AG04449 (cell line): ENCODE measurements at regions not wholly inside any gene's neighbourhood (a gene's known extent, or its start where the extent isn't known, plus 50 kb on each side); places are given as distances from the start of the nearest gene placed in this dataset.

Experiments used
- CTCF ChIA-PET: fragments of 350-600 bp; formaldehyde crosslinking; extraction: SDS; loops from one replicate; lab custom pipeline; 2021; ENCODE audit warnings: antibody characterized with exemption; lab: Yijun Ruan, JAX
- POLR2A ChIA-PET: fragments of 400-600, 350-600 bp; formaldehyde crosslinking; extraction: SDS; loops from one replicate; lab custom pipeline; 2020; ENCODE audit warnings: antibody characterized with exemption, inconsistent platforms; lab: Yijun Ruan, JAX
- DNase-seq: peaks from one replicate; pipeline ENCODE4 v3.0.0-alpha.2; 2010; ENCODE audit warnings: low read depth, low spot score
- H3K4me3 ChIP-seq: 2 replicates; pipeline ENCODE4 v1.5.1; 2011; ENCODE audit warnings: low read depth, mild to moderate bottlenecking, control low read depth, low read length
- TF ChIP-seq, protein P1 (sequence below): IDR thresholded peaks from one replicate; pipeline ENCODE4 v1.5.1; 2011; ENCODE audit warnings: mild to moderate bottlenecking, moderate library complexity, low read length, control low read depth, inconsistent platforms; ENCODE audit not compliant: insufficient read depth; ENCODE audit errors: missing control alignments

DNA sequence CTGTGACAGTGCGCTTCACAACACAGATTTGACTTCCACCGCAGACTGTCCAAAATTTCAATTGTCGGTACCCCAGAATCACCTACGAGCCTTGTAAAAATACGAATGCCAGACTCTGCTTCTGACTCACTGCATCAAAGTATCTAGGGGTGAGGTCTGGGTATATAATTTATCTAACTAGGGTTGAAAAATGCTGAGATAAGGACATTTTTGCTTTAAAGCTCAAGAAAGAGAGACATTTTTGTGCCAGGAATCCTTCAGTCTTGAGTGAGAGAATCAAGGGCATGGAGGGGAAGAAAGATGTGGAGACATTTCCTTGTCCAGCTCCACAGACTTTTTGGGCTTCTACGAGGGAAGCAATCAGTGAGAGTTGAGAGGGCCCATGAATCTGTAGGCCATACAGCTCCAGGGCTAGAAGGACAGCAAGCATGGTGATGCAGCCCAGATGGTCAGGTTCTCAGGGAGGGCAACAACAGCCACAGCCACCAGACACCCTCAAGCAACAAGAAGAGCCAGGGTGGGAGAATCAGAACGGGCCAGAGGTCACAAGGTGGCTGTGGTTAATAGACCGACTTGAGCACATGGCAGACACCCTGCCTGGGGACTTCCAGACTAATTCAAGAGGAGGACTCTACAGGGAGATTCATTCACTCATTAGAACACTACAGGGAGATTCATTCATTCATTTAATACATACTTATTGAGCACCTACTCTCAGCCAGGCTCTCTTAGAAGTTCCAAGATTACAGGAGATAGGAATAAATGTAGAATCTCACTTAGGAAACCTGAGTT is 211.1 kb upstream of the PRDM1 start:
- H3K4me3 ChIP-seq, result no peak overlapping the region
- ChIA-PET POLR2A (no interaction called here), CTCF (no interaction called here)
- TF ChIP-seq, protein P1, sequence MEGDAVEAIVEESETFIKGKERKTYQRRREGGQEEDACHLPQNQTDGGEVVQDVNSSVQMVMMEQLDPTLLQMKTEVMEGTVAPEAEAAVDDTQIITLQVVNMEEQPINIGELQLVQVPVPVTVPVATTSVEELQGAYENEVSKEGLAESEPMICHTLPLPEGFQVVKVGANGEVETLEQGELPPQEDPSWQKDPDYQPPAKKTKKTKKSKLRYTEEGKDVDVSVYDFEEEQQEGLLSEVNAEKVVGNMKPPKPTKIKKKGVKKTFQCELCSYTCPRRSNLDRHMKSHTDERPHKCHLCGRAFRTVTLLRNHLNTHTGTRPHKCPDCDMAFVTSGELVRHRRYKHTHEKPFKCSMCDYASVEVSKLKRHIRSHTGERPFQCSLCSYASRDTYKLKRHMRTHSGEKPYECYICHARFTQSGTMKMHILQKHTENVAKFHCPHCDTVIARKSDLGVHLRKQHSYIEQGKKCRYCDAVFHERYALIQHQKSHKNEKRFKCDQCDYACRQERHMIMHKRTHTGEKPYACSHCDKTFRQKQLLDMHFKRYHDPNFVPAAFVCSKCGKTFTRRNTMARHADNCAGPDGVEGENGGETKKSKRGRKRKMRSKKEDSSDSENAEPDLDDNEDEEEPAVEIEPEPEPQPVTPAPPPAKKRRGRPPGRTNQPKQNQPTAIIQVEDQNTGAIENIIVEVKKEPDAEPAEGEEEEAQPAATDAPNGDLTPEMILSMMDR, result no peak
- no peak for DNase-seq

DNA sequence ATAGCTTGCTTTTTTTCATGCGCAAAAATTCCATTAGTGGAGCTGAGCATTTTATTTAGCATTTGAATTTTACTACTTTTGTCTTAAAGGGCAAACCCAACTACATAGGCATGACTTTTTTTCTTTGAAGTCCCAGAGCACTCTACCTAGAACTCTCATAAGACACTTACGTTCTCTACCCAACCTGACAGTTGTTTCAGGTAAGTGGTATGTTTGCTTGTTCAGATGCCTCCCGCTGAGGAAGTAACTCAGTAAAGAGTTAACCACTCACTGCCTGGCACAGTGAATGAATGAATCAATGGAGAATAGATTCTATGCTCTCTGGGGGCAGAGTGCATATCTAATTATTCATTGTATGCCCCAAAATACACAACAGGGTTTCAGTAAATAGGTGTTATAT is 212.3 kb upstream of the PRDM1 start:
- POLR2A ChIA-PET, result no interaction called here
- DNase-seq, result no peak
- no peak overlapping the region for H3K4me3 ChIP-seq
- TF ChIP-seq, protein P1, result no peak
- CTCF ChIA-PET, result interaction anchor here (1.2 kb wide), 1 partner anchor 57 kb away, joined by 3 read pairs; no protein-coding TSS in a partner anchor

DNA sequence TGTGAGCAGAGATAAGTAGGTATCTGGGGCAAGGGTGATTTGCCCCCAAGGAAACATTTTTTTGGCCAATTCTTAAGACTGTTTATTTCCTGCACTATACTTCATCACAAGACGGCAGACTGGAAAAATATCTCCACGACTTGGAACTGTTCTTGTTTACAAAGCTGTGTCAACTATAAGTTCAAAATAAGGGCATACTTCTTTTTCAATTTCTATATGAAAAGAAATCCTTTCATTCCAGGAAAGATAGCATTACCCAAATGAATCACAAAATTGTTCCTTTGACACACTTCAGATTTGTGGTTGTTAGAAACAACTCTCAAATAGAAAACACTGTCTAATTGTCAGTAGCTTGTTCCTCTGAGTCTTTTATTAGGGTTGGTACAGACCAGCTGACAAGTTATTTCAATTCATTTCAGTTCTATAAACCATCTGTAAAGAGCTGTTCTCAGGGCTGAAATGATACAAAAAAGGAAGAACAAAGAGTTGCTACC is 212.9 kb upstream of the PRDM1 start:
- POLR2A ChIA-PET, result interaction anchor here (0.6 kb wide), 1 partner anchor 9 kb away, joined by 3 read pairs; no protein-coding TSS in a partner anchor
- no peak overlapping the region for H3K4me3 ChIP-seq
- CTCF ChIA-PET, result interaction anchor here (1.2 kb wide), 1 partner anchor 56 kb away, joined by 3 read pairs; no protein-coding TSS in a partner anchor
- TF ChIP-seq, protein P1, result no peak
- no peak for DNase-seq

DNA sequence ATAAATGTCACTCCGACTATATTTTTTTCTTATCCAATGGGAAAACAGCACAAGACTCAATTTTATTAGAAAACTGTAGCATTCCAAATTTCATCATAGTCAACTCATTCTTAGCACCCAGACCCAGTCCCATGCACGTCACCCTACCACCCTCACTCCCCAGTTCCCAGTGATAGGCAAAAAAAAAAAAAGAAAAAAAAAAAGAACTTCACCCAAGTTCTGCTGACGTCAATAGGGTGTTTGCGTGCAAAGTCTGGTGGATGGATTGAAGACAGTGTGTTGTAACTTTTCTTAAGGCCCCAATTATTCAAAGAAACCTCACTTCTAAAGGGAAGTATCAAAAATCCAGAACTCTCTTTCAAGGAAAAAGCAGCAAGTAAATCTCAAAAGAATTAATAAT is 213.9 kb upstream of the PRDM1 start:
- CTCF ChIA-PET, result no interaction called here
- POLR2A ChIA-PET, result no interaction called here
- TF ChIP-seq, protein P1, result no peak
- no peak overlapping the region for H3K4me3 ChIP-seq
- no peak for DNase-seq

DNA sequence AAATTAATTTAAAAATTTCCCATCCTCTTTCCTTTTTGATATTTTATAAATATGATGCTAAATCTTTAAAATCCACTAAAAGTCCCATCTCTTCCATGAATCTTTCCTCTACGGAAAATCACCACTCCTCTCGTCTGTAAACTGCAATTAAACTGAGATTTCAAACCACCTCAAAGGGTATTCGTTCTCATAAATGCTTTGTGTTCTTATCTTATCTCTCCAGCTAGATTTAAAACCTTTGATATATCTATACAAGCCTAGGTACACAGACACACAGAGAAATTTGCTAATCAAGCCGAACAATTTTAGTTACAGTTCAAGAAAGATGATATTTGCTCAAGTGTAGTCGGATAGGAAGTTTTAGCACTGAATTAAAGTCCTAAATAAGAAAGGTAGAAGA is 214.6 kb upstream of the PRDM1 start:
- DNase-seq, result no peak
- ChIA-PET POLR2A (no interaction called here), CTCF (no interaction called here)
- TF ChIP-seq, protein P1, result no peak
- no peak overlapping the region for H3K4me3 ChIP-seq

DNA sequence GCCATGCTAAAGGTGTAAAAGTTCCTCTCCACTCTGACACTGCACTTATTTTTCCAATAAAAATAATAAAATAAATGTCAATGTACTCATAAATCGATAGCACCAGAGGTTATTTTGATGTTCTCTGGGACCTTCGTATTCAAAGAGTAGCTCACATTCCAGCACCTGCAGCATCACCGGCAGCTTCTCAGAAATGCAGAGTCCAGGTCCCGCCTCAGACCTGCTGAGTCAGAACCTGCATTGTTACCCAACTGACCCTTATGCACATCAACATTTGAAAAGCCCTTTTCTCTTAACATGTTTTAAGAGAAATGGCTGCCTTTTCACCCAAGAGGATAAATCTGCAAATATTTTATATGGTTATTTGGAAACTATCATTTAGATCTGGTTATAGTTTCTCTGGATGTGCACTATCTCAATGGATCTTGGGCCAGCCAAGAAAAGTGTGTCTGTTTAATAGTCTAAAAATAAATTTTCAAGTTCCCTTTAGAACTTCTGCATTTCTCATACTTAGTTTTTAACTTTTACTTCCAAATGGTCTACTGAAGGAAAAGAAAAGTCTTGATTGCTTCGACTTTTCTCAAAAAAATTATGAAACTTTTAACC is 216.2 kb upstream of the PRDM1 start:
- CTCF ChIA-PET, result no interaction called here
- no peak for DNase-seq
- POLR2A ChIA-PET, result no interaction called here
- H3K4me3 ChIP-seq, result no peak overlapping the region
- TF ChIP-seq, protein P1, result no peak
